ENCODE measurements at regions not wholly inside any gene's neighbourhood (a gene's known extent, or its start where the extent isn't known, plus 50 kb on each side); places are given as distances from the start of the nearest gene placed in this dataset.
A peak's percentile ranks its signal among the peaks of the same experiment; 100 is the strongest.

DNA sequence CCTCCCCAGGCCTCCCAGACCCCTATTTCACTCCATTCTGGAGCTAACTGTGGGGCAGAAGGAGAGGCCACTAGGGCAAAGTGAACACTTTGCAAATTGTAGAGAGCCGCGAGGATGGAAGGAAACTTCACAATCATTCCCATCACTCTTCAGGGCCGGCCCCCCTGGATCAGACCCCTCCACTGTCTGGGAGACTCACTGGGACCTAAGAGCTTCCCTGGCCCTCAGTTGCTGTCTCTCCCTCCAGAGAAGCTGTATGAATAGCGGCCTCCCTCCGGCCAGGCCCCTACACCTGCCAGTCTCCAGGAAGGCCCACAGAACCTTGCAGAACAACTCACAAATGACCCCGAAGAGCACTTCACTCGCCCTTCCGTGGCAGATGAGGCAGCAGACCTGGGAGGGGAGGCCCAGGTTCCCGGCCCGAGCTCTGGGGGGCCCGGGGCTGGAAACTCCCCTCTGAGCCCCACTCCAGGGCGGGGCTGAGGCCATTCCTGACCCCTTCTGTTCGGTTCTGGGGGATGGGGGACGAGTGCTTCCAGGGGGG lies 141.9 kb upstream of the IER5L start:
- peak; percentile 72 for DNase-seq
- Histone ChIP-seq H3K27me3 (ENCODE audit: control insufficient read depth, insufficient read depth, low read length) (peaks cover 3% of the 10 kb centered on the region; the same call in 1 of the 2 replicates), H3K4me3 (ENCODE audit: insufficient read depth, low read depth, low read length) (peak overlapping the region; percentile 27), H3K36me3 (replicated peaks; ENCODE audit: control insufficient read depth, insufficient read depth, low read length) (no peaks in the 10 kb centered on the region)

DNA sequence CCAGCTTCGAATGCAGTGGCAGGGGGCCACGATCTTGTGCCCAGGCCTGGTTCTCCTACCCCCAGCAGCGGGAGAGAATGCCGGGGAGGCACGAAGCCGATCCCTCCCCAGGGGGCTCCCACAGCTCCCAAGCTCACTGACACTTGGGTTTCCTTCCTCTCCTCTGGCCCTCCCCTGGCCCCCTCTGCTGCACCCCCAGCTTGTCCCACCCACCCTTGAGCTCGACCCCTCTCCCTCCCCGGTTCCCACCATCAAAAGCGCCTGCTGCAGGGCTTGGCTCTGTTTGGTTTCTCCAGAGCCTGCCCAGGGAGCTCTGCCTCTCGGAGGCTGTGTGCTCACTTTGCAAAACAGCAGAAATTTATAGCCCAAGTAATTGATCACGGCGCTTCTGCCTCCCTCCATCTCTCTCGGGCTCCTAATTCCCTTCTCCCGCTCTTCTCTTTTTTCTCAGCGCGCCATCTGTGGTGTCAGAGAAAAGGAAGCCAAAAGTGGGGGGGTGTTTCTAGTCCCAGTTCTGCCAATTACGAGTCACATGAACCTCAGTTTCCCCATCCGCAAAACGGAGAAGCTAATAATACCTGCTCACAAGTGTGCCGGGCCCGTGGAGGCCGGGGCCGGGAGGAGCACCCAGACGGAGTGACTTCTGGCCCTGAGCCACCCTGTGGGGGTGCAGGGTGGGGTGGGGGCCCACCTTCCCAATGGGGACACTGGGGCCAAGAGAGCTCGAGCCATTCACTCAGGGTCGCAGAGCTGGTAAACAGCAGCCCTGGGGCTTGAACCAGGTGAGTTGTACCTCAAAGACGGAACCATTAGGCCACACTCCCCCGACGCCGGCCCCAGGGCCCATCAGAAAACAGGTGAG lies 141.2 kb upstream of the IER5L start:
- no peak overlapping the region for H3K4me3 ChIP-seq (ENCODE audit: insufficient read depth, low read depth, low read length)
- peak; percentile 32 for DNase-seq
- peaks cover 3% of the 10 kb centered on the region; the same call in 1 of the 2 replicates for H3K27me3 ChIP-seq (ENCODE audit: control insufficient read depth, insufficient read depth, low read length)
- H3K36me3 ChIP-seq (replicated peaks; ENCODE audit: control insufficient read depth, insufficient read depth, low read length), result no peaks in the 10 kb centered on the region

DNA sequence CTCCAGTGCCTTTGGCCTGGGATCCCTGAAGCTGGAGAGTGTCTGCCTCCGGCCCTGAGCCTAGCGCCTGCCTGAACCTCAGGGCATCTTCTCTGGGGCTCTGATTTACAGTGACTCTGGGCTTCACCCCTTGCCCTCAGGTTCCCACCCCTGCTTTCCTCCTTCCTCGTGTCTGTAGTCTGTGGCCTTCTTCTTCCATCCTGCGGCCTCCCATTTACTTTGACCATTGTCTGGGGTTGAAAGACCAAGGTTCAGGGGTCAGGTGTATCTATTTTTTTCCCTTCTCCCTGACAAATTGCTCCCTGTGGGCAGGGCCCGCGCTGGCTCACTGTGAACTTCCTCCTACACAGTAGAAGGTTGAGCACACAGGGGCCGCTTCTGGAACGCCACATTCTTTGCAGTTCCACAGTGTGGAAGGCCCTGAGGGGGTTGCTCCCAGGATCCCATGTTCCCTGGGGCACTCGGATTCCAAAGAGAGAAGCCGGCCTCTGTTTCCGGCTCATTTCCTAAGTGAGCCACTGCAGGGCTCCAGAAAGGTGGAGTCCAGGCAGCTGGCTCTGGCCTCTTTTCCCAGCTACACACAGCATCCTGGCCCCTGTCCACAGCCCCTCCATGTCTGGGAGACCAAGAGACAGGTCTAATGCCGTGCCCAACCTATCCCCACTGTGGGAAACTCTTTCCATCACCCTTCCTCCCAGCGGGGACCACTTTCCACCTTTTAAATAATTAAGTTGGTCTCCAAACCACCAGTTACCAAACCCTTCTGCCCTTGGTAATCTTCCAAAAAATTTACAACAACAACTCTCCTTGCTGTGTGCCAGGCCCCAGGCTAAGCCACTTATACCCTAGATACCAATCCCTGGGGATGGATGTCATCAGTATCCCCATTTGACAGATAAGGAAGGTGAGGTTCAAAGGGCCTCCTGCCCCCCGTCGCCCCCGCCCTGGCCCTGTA lies 140.3 kb upstream of the IER5L start:
- no peaks in the 10 kb centered on the region for H3K36me3 ChIP-seq (replicated peaks; ENCODE audit: control insufficient read depth, insufficient read depth, low read length)
- peak; percentile 20 for DNase-seq
- peaks cover 3% of the 10 kb centered on the region; the same call in 1 of the 2 replicates for H3K27me3 ChIP-seq (ENCODE audit: control insufficient read depth, insufficient read depth, low read length)
- no peak overlapping the region for H3K4me3 ChIP-seq (ENCODE audit: insufficient read depth, low read depth, low read length)

DNA sequence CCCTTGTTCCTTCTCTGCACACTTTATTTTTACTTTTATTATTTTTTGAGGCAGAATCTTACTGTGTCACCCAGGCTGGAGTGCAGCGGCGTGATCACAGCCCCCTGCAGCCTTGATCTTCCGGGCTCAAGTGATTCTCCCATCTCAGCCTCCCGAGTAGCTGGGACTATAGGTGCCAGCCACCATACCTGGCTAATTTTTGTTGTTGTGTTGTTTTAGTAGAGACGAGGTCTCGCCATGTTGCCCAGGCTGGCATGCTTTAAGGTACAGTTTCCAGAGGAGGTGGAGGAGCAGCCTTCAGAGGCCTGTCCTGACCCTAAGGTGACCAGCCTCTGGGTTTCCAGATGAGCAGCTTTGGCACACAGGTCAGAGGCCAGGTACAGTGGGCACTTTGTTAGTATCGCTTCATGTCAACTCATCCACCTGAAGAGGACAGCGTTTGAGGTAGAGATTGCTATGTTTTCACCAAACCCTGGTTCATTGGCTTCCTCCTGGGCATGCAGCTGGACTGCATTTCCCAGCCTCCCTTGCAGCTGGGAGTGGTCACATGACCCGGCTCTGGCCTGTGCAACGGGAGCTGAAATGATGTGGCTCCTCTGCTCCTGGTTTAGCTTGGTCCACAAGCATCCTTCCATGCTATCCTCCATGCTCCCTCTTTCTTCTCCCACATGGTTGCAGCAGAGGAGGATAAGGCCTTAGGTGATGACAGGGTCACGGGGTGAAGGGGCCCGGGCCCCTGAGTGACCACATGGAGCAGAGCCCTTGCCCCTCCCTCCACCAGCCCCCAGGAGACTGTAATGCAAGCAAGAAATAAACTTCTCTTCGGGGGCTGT lies 139.3 kb upstream of the IER5L start:
- H3K4me3 ChIP-seq (ENCODE audit: insufficient read depth, low read depth, low read length), result no peak overlapping the region
- H3K27me3 ChIP-seq (ENCODE audit: control insufficient read depth, insufficient read depth, low read length), result peaks cover 3% of the 10 kb centered on the region; the same call in 1 of the 2 replicates
- no peaks in the 10 kb centered on the region for H3K36me3 ChIP-seq (replicated peaks; ENCODE audit: control insufficient read depth, insufficient read depth, low read length)
- peak; percentile 73 for DNase-seq

DNA sequence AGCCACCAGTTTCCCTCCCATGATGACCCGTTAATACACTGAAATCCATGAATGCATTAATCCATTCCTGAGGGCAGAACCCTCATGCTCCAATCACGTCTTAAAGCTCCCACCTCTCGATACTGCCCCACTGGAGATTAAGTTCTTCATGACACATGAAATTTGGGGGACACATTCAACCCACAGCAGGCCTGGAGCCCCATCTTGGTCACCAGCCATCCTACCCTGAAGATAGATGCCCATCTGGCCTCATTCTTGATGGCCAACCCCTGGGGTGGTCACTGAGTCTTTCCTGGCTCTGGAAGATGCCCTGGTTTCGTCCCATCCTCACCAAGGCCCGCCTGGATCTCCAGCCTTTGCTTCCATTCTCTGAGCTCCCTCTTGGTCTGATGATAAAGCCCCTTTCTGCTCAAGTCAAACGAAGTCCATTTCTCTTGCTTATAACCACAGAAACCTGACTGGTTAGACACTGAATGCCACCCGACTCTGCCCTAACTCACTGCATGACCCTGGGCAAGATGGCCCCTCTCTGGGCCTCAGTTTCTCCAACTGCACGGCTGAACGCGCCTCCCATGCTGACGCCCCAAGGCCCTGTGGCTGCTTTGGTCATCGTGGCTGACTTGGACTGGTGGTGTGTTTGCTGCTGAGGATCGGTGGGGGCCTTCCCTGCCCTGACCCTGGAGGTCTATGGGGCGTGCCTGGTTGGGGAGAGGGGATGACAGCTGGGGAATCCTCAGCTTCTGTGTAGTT lies 138.4 kb upstream of the IER5L start:
- Histone ChIP-seq H3K4me3 (ENCODE audit: insufficient read depth, low read depth, low read length) (no peak overlapping the region), H3K36me3 (replicated peaks; ENCODE audit: control insufficient read depth, insufficient read depth, low read length) (no peaks in the 10 kb centered on the region), H3K27me3 (ENCODE audit: control insufficient read depth, insufficient read depth, low read length) (peaks cover 2% of the 10 kb centered on the region; the same call in 1 of the 2 replicates)
- DNase-seq, result peak; percentile 10

DNA sequence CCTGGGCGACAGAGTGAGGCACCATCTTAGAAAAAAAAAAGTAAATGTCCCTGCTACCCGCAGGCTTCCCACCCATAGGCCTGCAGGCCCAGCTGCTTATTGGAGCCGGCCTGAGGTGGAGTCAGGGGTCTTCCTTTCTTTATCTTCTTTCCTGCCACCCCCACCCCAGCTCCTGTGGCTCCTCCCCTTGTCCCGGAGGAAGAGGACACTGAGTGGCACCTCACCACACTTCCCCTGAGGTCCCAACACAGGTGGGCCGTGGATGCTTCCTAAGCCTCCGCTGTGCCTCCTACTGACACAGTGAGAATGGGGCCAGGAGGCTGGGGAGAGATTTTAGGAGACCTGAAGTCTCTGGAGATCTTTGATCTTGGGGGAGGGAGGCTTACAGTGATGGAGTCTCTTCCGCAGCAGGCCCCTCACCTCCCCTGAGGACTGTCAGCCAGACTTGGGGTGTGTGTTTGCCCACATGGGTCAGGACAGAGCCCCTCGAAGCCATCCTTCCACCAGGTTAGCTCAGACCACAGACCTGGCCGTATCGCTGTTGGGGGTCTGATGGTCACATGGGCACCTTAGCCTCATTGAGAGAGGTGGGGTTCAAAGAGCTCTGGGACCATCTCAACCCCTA lies 135.4 kb upstream of the IER5L start:
- H3K36me3 ChIP-seq (replicated peaks; ENCODE audit: control insufficient read depth, insufficient read depth, low read length), result no peaks in the 10 kb centered on the region
- DNase-seq, result no peak

DNA sequence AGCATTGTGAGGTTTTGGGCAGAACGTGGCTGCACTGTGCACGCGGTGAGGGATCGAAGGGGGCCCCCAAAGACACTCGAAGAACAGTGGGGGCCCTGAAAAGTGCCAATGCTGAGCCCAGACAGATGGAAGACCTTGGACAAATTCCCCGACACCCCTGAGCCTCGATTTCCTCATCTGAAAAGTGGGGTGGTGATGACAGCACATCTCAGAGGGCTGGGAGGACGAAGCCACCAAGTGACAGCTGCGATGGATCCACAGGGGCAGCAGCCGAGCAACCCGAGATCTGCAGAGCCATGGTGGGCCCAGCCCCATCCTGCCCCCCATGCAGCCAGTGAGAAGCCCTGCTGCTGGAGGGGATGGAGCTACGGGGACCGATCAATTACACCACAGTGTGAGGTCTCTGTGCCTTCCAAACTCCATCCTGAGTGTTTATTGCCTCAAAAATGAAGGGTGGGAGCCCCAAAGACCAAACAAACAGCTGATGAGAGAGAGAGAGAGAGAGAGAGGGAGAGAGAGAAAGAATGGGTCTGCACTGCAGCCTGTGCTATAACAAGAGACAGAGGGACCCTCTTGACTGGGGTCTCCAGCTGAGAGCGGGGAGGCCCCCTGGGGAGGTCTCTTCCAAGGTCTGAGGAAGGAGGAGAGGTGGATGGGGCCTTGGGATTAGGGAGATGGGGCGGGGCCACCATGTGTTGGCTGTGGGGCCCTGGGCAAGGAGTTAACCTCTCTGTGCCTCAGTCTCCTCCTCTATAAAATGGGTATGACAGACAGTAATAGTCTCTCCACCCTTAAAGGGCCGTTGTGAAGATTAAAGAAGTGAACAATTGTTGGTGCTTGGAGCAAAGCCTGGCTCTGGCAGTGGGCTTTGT lies 134.4 kb upstream of the IER5L start:
- H3K36me3 ChIP-seq (replicated peaks; ENCODE audit: control insufficient read depth, insufficient read depth, low read length), result no peaks in the 10 kb centered on the region
- DNase-seq, result peak; percentile 28
- H3K4me3 ChIP-seq (ENCODE audit: insufficient read depth, low read depth, low read length), result no peak overlapping the region
- H3K27me3 ChIP-seq (ENCODE audit: control insufficient read depth, insufficient read depth, low read length), result no peaks in the 10 kb centered on the region

More for the DNA sequence above, 135.4 kb upstream of the IER5L start:
- Histone ChIP-seq H3K27me3 (ENCODE audit: control insufficient read depth, insufficient read depth, low read length) (no peaks in the 10 kb centered on the region), H3K4me3 (ENCODE audit: insufficient read depth, low read depth, low read length) (no peak overlapping the region)

DNA sequence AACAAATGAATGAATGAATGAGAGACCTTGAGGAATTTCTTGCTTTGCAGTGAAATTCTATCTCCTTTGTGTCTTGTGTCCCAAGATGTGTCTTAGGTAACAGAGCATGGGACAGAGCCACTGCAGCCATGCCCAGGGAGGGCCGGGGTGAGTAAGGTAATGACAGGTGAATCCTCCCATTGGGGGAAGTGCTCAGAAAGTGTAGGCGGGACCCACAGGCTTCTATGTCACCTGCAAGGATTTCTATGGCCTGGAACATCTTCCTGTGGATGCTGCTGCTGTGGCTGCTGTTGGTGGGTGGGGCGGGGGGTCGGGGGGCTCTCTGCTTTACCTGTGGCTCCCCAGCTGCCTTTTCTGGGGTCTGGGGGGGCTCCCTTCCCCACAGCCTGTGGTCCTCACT lies 133.6 kb upstream of the IER5L start:
- peak; percentile 34 for DNase-seq
- Histone ChIP-seq H3K27me3 (ENCODE audit: control insufficient read depth, insufficient read depth, low read length) (no peaks in the 10 kb centered on the region), H3K36me3 (replicated peaks; ENCODE audit: control insufficient read depth, insufficient read depth, low read length) (no peaks in the 10 kb centered on the region), H3K4me3 (ENCODE audit: insufficient read depth, low read depth, low read length) (no peak overlapping the region)

DNA sequence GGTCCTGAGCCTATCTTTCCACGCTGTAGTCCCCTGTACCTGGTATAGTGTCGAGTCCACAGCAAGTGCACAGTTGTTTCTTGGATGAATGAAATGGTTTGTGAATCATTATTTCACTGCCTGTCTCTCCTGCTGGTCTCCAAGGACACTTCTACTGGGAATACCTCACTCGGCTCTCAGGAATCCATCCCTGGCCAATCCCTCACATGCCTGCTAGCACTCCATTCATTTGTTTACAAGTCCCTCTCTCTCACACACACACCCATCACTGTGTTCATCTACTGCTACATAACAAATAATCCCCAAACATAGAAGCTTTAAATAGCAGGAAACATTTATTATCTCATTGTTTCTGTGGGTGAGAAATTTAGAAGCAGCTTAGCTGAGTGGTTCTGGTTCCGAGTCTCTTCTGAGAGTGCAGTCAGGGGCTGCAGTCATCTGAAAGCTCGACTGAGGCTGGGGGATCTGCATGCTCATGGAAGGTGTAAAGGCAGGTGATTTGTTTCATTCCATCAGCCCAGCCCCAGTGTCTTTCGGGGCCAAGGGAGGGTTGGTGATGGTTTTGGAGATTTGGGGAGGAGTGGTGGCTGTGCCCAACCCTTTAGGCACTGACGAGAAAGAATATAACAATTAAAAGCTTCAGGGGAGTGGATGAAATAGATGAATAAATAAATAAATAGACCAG lies 132.7 kb upstream of the IER5L start:
- DNase-seq, result no peak
- no peaks in the 10 kb centered on the region for H3K36me3 ChIP-seq (replicated peaks; ENCODE audit: control insufficient read depth, insufficient read depth, low read length)
- H3K27me3 ChIP-seq (ENCODE audit: control insufficient read depth, insufficient read depth, low read length), result no peaks in the 10 kb centered on the region
- no peak overlapping the region for H3K4me3 ChIP-seq (ENCODE audit: insufficient read depth, low read depth, low read length)

DNA sequence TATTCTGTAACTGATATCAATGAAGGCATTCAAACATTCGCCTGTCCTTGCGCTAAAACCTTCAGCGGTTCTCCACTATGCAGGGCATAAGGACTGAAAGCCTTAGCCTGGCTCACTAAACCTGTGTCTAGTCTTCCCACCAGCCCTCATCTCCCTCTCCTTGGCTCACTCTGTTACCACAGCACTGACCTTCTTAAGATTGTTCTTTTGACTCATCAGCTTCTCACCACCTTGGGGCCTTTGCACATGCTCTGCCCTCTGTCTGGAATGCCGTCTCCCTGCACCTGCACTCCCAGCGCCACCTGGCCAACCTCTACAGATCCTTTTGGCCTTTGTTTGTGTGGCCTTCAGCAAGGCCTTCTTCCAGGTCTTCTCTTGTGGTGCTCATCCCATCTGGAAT lies 131.8 kb upstream of the IER5L start:
- Histone ChIP-seq H3K27me3 (ENCODE audit: control insufficient read depth, insufficient read depth, low read length) (no peaks in the 10 kb centered on the region), H3K4me3 (ENCODE audit: insufficient read depth, low read depth, low read length) (no peak overlapping the region), H3K36me3 (replicated peaks; ENCODE audit: control insufficient read depth, insufficient read depth, low read length) (no peaks in the 10 kb centered on the region)
- no peak for DNase-seq

DNA sequence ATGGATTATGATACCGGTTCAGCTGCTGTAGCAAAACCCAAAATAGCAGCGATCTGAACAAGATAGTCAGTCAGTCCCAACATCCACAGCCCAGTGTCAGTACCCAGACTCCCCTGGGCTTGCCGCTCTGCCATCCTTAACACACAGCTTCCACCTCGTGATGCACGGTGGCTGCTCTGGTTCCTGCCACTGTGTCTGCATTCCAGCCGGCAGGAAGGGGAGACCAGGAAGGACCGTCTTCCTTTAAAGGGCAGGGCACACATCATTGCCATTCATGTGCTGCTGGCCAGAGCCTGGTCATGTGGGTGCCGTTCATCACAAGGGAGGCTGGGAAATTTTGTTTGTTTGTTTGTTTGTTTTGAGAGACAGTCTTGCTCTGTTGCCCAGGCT lies 131.0 kb upstream of the IER5L start:
- H3K27me3 ChIP-seq (ENCODE audit: control insufficient read depth, insufficient read depth, low read length), result no peaks in the 10 kb centered on the region
- DNase-seq, result no peak
- H3K36me3 ChIP-seq (replicated peaks; ENCODE audit: control insufficient read depth, insufficient read depth, low read length), result no peaks in the 10 kb centered on the region
- no peak overlapping the region for H3K4me3 ChIP-seq (ENCODE audit: insufficient read depth, low read depth, low read length)

All from H7 (cell line).